ENCODE measurements at regions not wholly inside any gene's neighbourhood (a gene's known extent, or its start where the extent isn't known, plus 50 kb on each side); places are given as distances from the start of the nearest gene placed in this dataset.
"Not testable (repeated sequence)": the region's sequence is repeated elsewhere in the genome, so short reads cannot be mapped to it uniquely, and the experiment has no call there.

- H3K9ac ChIP-seq (ENCODE audit: low read depth in 1 of 2, low read length in 2 of 2) = no peak overlapping the region
- H3K36me3 ChIP-seq (ENCODE audit: control insufficient read depth in 2 of 2, insufficient read depth in 2 of 2, low read length in 2 of 2) = no peaks in the 10 kb centered on the region
- H3K27ac ChIP-seq (ENCODE audit: low read depth in 2 of 2, low read length in 2 of 2) = no peak overlapping the region
- no peak overlapping the region for H3K4me3 ChIP-seq (ENCODE audit: low read length in 2 of 2)
- no peaks in the 10 kb centered on the region for H3K27me3 ChIP-seq (ENCODE audit: control insufficient read depth in 2 of 2, insufficient read depth in 2 of 2, low read length in 2 of 2)
- no peaks in the 10 kb centered on the region for H3K9me3 ChIP-seq (ENCODE audit: control insufficient read depth in 2 of 2, low read length in 2 of 2)
- H3K4me1 ChIP-seq (ENCODE audit: control insufficient read depth in 2 of 2, insufficient read depth in 2 of 2, low read length in 2 of 2) = no peaks in the 10 kb centered on the region
These were observed 671.9 kb upstream of the EEF2KMT start for GRCh38 chr16:5769513-5769912.

DNA sequence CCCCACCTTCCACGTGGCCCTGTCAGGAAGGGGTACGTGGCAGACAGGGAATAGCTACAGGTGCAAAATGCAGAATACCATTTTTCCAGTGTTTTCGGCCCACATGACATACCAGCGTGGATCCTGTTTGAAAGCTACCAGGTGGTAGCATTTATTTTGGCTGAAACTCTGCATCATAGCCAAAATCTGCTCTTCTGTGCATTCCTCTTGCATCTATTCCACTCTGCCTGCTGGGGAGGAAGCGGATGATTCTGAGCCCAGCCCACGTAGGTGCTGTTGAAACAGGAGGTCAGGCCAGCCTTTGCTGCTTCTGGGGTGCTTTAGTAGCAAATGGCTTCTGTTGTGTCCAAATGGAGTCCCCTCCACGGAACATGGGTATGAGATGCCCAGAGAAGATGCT is 670.9 kb upstream of the EEF2KMT start:
- Histone ChIP-seq H3K4me1 (ENCODE audit: control insufficient read depth in 2 of 2, insufficient read depth in 2 of 2, low read length in 2 of 2) (no peaks in the 10 kb centered on the region), H3K4me3 (ENCODE audit: low read length in 2 of 2) (no peak overlapping the region), H3K27ac (ENCODE audit: low read depth in 2 of 2, low read length in 2 of 2) (no peak overlapping the region), H3K9me3 (ENCODE audit: control insufficient read depth in 2 of 2, low read length in 2 of 2) (no peaks in the 10 kb centered on the region), H3K27me3 (ENCODE audit: control insufficient read depth in 2 of 2, insufficient read depth in 2 of 2, low read length in 2 of 2) (no peaks in the 10 kb centered on the region), H3K9ac (ENCODE audit: low read depth in 1 of 2, low read length in 2 of 2) (no peak overlapping the region), H3K36me3 (ENCODE audit: control insufficient read depth in 2 of 2, insufficient read depth in 2 of 2, low read length in 2 of 2) (no peaks in the 10 kb centered on the region)

DNA sequence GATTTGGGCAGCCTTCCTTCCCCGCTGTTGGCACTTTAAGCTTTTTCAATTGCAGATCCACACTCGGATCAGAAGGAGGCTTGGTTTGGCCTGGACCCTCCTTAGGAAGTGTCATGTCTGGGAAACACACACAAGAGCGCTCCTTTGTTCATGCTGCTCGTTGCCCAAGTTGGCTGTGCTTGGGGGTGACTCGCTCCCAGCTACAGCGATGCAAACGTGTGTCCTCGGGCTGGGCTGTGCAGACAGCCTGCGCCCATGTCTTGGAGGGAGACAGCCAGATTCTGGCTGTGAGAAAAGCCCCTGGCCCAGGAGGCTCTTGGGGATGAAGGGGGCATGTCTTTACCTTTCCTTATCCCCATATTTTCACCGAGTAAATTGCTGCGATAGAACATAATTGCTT is 665.6 kb upstream of the EEF2KMT start:
- no peaks in the 10 kb centered on the region for H3K27me3 ChIP-seq (ENCODE audit: control insufficient read depth in 2 of 2, insufficient read depth in 2 of 2, low read length in 2 of 2)
- no peak overlapping the region for H3K9ac ChIP-seq (ENCODE audit: low read depth in 1 of 2, low read length in 2 of 2)
- no peak overlapping the region for H3K27ac ChIP-seq (ENCODE audit: low read depth in 2 of 2, low read length in 2 of 2)
- H3K9me3 ChIP-seq (ENCODE audit: control insufficient read depth in 2 of 2, low read length in 2 of 2) = no peaks in the 10 kb centered on the region
- no peaks in the 10 kb centered on the region for H3K4me1 ChIP-seq (ENCODE audit: control insufficient read depth in 2 of 2, insufficient read depth in 2 of 2, low read length in 2 of 2)
- H3K4me3 ChIP-seq (ENCODE audit: low read length in 2 of 2) = no peak overlapping the region
- H3K36me3 ChIP-seq (ENCODE audit: control insufficient read depth in 2 of 2, insufficient read depth in 2 of 2, low read length in 2 of 2) = no peaks in the 10 kb centered on the region

DNA sequence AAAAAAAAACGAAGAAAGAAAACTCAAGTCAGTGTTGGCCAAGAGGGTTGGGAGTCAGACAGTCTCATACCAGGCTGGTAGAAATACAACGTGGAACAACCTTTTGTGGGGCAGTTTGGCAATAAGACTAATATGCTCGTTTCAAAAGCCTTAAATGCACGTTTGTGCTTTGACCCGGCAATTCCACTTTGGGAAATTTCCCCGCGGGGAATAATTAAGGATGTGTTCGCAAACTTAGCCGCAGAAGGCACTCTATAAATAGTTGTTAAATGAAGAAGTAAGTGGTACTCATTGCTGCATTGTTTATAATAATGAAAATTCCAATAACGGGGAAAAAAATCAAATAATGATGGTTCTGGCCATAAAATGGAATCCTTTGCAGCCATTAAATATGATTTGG is 664.8 kb upstream of the EEF2KMT start:
- Histone ChIP-seq H3K9ac (ENCODE audit: low read depth in 1 of 2, low read length in 2 of 2) (no peak overlapping the region), H3K9me3 (ENCODE audit: control insufficient read depth in 2 of 2, low read length in 2 of 2) (no peaks in the 10 kb centered on the region), H3K36me3 (ENCODE audit: control insufficient read depth in 2 of 2, insufficient read depth in 2 of 2, low read length in 2 of 2) (no peaks in the 10 kb centered on the region), H3K4me3 (ENCODE audit: low read length in 2 of 2) (no peak overlapping the region), H3K27me3 (ENCODE audit: control insufficient read depth in 2 of 2, insufficient read depth in 2 of 2, low read length in 2 of 2) (no peaks in the 10 kb centered on the region), H3K4me1 (ENCODE audit: control insufficient read depth in 2 of 2, insufficient read depth in 2 of 2, low read length in 2 of 2) (no peaks in the 10 kb centered on the region), H3K27ac (ENCODE audit: low read depth in 2 of 2, low read length in 2 of 2) (no peak overlapping the region)

DNA sequence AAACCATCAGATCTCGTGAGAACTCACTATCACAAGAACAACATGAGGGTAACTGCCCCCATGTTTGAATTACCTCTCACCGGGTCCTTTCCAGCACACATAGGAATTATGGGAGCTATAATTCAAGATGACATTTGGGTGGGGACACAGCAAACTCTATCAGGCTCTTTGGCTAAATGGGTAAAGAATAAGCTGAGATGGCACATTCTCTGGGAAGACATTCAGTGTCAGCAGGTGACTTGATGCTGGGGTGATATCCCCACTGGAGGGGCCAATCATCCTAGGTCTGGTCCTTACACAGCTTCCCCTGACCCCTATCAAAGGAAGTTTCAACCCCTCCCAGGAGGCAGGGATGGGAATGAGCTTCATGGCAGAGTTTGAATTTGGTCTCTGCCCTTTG is 664.0 kb upstream of the EEF2KMT start:
- H3K27ac ChIP-seq (ENCODE audit: low read depth in 2 of 2, low read length in 2 of 2) = no peak overlapping the region
- no peaks in the 10 kb centered on the region for H3K4me1 ChIP-seq (ENCODE audit: control insufficient read depth in 2 of 2, insufficient read depth in 2 of 2, low read length in 2 of 2)
- no peak overlapping the region for H3K9ac ChIP-seq (ENCODE audit: low read depth in 1 of 2, low read length in 2 of 2)
- no peaks in the 10 kb centered on the region for H3K27me3 ChIP-seq (ENCODE audit: control insufficient read depth in 2 of 2, insufficient read depth in 2 of 2, low read length in 2 of 2)
- no peak overlapping the region for H3K4me3 ChIP-seq (ENCODE audit: low read length in 2 of 2)
- H3K36me3 ChIP-seq (ENCODE audit: control insufficient read depth in 2 of 2, insufficient read depth in 2 of 2, low read length in 2 of 2) = no peaks in the 10 kb centered on the region
- H3K9me3 ChIP-seq (ENCODE audit: control insufficient read depth in 2 of 2, low read length in 2 of 2) = no peaks in the 10 kb centered on the region

GRCh38 chr16:5758281-5758680 is 660.7 kb upstream of the EEF2KMT start:
- no peak overlapping the region for H3K27ac ChIP-seq (ENCODE audit: low read depth in 2 of 2, low read length in 2 of 2)
- no peak overlapping the region for H3K4me3 ChIP-seq (ENCODE audit: low read length in 2 of 2)
- no peak overlapping the region for H3K9ac ChIP-seq (ENCODE audit: low read depth in 1 of 2, low read length in 2 of 2)
- no peaks in the 10 kb centered on the region for H3K27me3 ChIP-seq (ENCODE audit: control insufficient read depth in 2 of 2, insufficient read depth in 2 of 2, low read length in 2 of 2)
- H3K9me3 ChIP-seq (ENCODE audit: control insufficient read depth in 2 of 2, low read length in 2 of 2) = no peaks in the 10 kb centered on the region
- H3K36me3 ChIP-seq (ENCODE audit: control insufficient read depth in 2 of 2, insufficient read depth in 2 of 2, low read length in 2 of 2) = no peaks in the 10 kb centered on the region
- H3K4me1 ChIP-seq (ENCODE audit: control insufficient read depth in 2 of 2, insufficient read depth in 2 of 2, low read length in 2 of 2) = no peaks in the 10 kb centered on the region

DNA sequence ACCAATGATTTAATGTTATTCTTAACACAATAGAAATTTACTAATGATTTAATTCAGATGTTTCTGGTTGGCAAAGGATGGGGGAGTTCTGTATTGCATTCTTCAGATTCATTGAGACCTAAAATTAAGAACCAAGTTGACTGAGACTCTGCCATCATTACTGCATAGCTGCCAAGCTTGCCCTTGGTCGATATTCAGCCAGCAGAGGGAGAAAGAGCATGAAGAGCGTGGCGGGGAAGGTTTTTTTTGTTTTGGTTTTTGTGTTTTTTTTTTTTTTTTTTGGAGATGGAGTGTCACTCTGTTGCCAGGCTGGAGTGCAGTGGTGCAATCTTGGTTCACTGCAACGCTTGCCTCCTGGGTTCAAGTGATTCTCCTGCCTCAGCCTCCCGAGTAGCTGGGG is 659.4 kb upstream of the EEF2KMT start:
- Histone ChIP-seq H3K9ac (ENCODE audit: low read depth in 1 of 2, low read length in 2 of 2) (no peak overlapping the region), H3K27ac (ENCODE audit: low read depth in 2 of 2, low read length in 2 of 2) (no peak overlapping the region), H3K9me3 (ENCODE audit: control insufficient read depth in 2 of 2, low read length in 2 of 2) (no peaks in the 10 kb centered on the region), H3K4me1 (ENCODE audit: control insufficient read depth in 2 of 2, insufficient read depth in 2 of 2, low read length in 2 of 2) (no peaks in the 10 kb centered on the region), H3K27me3 (ENCODE audit: control insufficient read depth in 2 of 2, insufficient read depth in 2 of 2, low read length in 2 of 2) (no peaks in the 10 kb centered on the region), H3K36me3 (ENCODE audit: control insufficient read depth in 2 of 2, insufficient read depth in 2 of 2, low read length in 2 of 2) (no peaks in the 10 kb centered on the region), H3K4me3 (ENCODE audit: low read length in 2 of 2) (no peak overlapping the region)

- H3K9ac ChIP-seq (ENCODE audit: low read depth in 1 of 2, low read length in 2 of 2) = no peak overlapping the region
- no peaks in the 10 kb centered on the region for H3K4me1 ChIP-seq (ENCODE audit: control insufficient read depth in 2 of 2, insufficient read depth in 2 of 2, low read length in 2 of 2)
- H3K9me3 ChIP-seq (ENCODE audit: control insufficient read depth in 2 of 2, low read length in 2 of 2) = no peaks in the 10 kb centered on the region
- no peaks in the 10 kb centered on the region for H3K36me3 ChIP-seq (ENCODE audit: control insufficient read depth in 2 of 2, insufficient read depth in 2 of 2, low read length in 2 of 2)
- no peak overlapping the region for H3K4me3 ChIP-seq (ENCODE audit: low read length in 2 of 2)
- no peak overlapping the region for H3K27ac ChIP-seq (ENCODE audit: low read depth in 2 of 2, low read length in 2 of 2)
- H3K27me3 ChIP-seq (ENCODE audit: control insufficient read depth in 2 of 2, insufficient read depth in 2 of 2, low read length in 2 of 2) = no peaks in the 10 kb centered on the region
These were observed 655.8 kb upstream of the EEF2KMT start for GRCh38 chr16:5753381-5753780.

- Histone ChIP-seq H3K4me1 (ENCODE audit: control insufficient read depth in 2 of 2, insufficient read depth in 2 of 2, low read length in 2 of 2) (no peaks in the 10 kb centered on the region), H3K4me3 (ENCODE audit: low read length in 2 of 2) (no peak overlapping the region), H3K27me3 (ENCODE audit: control insufficient read depth in 2 of 2, insufficient read depth in 2 of 2, low read length in 2 of 2) (no peaks in the 10 kb centered on the region), H3K27ac (ENCODE audit: low read depth in 2 of 2, low read length in 2 of 2) (no peak overlapping the region), H3K9me3 (ENCODE audit: control insufficient read depth in 2 of 2, low read length in 2 of 2) (no peaks in the 10 kb centered on the region), H3K36me3 (ENCODE audit: control insufficient read depth in 2 of 2, insufficient read depth in 2 of 2, low read length in 2 of 2) (no peaks in the 10 kb centered on the region), H3K9ac (ENCODE audit: low read depth in 1 of 2, low read length in 2 of 2) (no peak overlapping the region)
These were observed 653.6 kb upstream of the EEF2KMT start for GRCh38 chr16:5751216-5751615.

GRCh38 chr16:5750439-5750838 is 652.8 kb upstream of the EEF2KMT start:
- not testable (repeated sequence) for H3K9ac ChIP-seq (ENCODE audit: low read depth in 1 of 2, low read length in 2 of 2); H3K27me3 ChIP-seq (ENCODE audit: control insufficient read depth in 2 of 2, insufficient read depth in 2 of 2, low read length in 2 of 2); H3K27ac ChIP-seq (ENCODE audit: low read depth in 2 of 2, low read length in 2 of 2); H3K4me1 ChIP-seq (ENCODE audit: control insufficient read depth in 2 of 2, insufficient read depth in 2 of 2, low read length in 2 of 2); H3K36me3 ChIP-seq (ENCODE audit: control insufficient read depth in 2 of 2, insufficient read depth in 2 of 2, low read length in 2 of 2); H3K9me3 ChIP-seq (ENCODE audit: control insufficient read depth in 2 of 2, low read length in 2 of 2); H3K4me3 ChIP-seq (ENCODE audit: low read length in 2 of 2)

DNA sequence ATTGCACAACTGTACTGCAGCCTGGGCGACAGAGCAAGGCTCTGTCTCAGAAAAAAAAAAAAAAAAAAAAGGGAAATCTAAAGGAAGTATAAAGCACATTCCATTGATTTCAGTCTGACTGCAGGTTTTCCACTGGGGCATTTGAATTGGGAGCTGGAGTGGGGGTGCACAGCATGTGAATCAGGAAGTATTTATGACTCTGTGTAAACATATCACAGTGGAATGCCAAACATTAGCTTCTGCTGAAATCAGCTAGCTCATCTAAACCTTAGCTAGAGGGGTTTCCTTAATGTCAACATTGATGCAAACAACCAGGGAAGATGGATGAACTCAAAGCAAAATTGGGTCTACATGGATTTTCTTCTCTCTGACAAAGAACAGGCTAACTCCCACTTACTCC is 641.0 kb upstream of the EEF2KMT start:
- no peaks in the 10 kb centered on the region for H3K36me3 ChIP-seq (ENCODE audit: control insufficient read depth in 2 of 2, insufficient read depth in 2 of 2, low read length in 2 of 2)
- H3K27ac ChIP-seq (ENCODE audit: low read depth in 2 of 2, low read length in 2 of 2) = no peak overlapping the region
- H3K4me1 ChIP-seq (ENCODE audit: control insufficient read depth in 2 of 2, insufficient read depth in 2 of 2, low read length in 2 of 2) = no peaks in the 10 kb centered on the region
- no peaks in the 10 kb centered on the region for H3K9me3 ChIP-seq (ENCODE audit: control insufficient read depth in 2 of 2, low read length in 2 of 2)
- no peaks in the 10 kb centered on the region for H3K27me3 ChIP-seq (ENCODE audit: control insufficient read depth in 2 of 2, insufficient read depth in 2 of 2, low read length in 2 of 2)
- H3K4me3 ChIP-seq (ENCODE audit: low read length in 2 of 2) = no peak overlapping the region
- H3K9ac ChIP-seq (ENCODE audit: low read depth in 1 of 2, low read length in 2 of 2) = no peak overlapping the region
